Sigmoid colon (tissue), 6 donors: ENCODE measurements at regions not wholly inside any gene's neighbourhood (a gene's known extent, or its start where the extent isn't known, plus 50 kb on each side); places are given as distances from the start of the nearest gene placed in this dataset.

ENCODE experiments used
- DNase-seq: peaks from one replicate; pipeline ENCODE4 v3.0.0-alpha.2; 2019
- H3K27ac ChIP-seq, 4 donors: fragments of 200-600 bp; sonication (generic); one replicate each; pipeline ENCODE4 v1.5.1; 2016 to 2019; ENCODE audit warnings: mild to moderate bottlenecking in 1 of 4
- H3K27me3 ChIP-seq, 3 donors: fragments of 200-600 bp; sonication (generic); one replicate each; pipeline ENCODE4 v1.5.1; 2019; ENCODE audit warnings: mild to moderate bottlenecking in 1 of 3
- H3K36me3 ChIP-seq, 4 donors: fragments of 200-600 bp; sonication (generic); one replicate each; pipeline ENCODE4 v1.5.1; 2016 to 2019
- H3K4me1 ChIP-seq, 4 donors: fragments of 200-600 bp; sonication (generic); one replicate each; pipeline ENCODE4 v1.5.1; 2017 to 2019
- H3K4me3 ChIP-seq, 4 donors: fragments of 200-600 bp; sonication (generic); one replicate each; pipeline ENCODE4 v1.5.1; 2017 to 2019; ENCODE audit warnings: mild to moderate bottlenecking in 2 of 4, moderate library complexity in 1 of 4
- H3K9me3 ChIP-seq, 4 donors: fragments of 200-600 bp in 3 of 4; sonication (generic) in 3 of 4; one replicate each; pipeline versions ENCODE4 v1.5.1 to v1.6.1; 2013 to 2019
- EP300 ChIP-seq, 4 donors: sonication (generic); formaldehyde crosslinking; IDR thresholded peaks; one replicate each; pipeline ENCODE4 v1.6.1; 2017; ENCODE audit warnings: antibody characterized with exemption in 4 of 4
- POLR2A ChIP-seq, 2 donors: fragments of 450-650 bp; IDR thresholded peaks; one replicate each; pipeline ENCODE4 v1.6.1; 2016; ENCODE audit warnings: antibody characterized with exemption in 2 of 2, mild to moderate bottlenecking in 2 of 2, moderate library complexity in 2 of 2
- POLR2AphosphoS5 ChIP-seq, 4 donors: sonication (generic); formaldehyde crosslinking; IDR thresholded peaks; one replicate each; pipeline ENCODE4 v1.6.1; 2017; ENCODE audit warnings: antibody characterized with exemption in 4 of 4
- WGBS, 2 donors: extraction: QIAGEN DNeasy Blood & Tissue Kit; methylation state at CpG; one replicate each; pipeline ENCODE4 v1.1.7; 2013; 5-methylcytosine and 5-hydroxymethylcytosine counted together
- intact Hi-C: fragments of 100-400 bp; cut with DNase I; formaldehyde crosslinking; loops from one replicate; pipeline ENCODE4 v1.15.1; 2023
- TF ChIP-seq, protein P1 (sequence below), 4 experiments: fragments of 450-650 bp in 3 of 4; fragments of 200-600 bp in 1 of 4; IDR thresholded peaks; one replicate each; pipeline ENCODE4 v1.5.1; 2016 to 2019; ENCODE audit warnings: antibody characterized with exemption in 4 of 4, mild to moderate bottlenecking in 3 of 4, moderate library complexity in 2 of 4
- donor health status: healthy with polysubstance abuse.
- donor health status: healthy.

DNA sequence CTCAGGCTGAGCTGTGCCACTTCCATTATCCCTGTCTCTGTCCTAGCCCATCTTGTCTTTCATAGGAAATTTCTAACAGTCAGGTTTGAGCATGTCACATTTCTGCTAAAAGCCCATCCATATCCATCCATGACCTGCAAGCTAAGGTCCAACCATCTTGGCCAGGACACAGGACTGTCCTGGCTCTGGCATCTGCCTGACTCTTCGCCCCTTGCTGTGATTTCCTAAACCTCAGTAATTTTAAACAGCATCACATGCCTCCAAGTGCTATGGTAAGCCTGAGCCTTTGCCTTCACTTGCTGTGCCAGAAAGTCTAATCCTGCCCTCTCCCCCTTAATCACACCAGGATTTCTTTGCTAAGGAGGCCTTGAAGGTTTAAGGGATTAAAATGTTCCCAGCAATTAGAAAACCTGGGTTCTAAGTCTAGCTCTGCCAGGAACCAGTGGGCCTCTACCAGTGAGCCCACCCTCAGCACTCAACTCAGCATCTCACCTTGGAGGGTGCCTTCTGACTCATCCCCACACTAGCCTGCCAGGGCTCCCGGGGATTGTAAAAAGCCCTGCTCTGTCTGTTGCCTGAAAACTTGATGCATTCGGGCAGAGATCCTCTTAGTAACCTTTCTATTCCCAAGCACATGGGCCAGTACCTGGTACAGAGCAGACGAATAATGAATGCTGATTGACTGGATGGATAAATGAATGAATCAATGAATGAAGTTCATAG is 411.0 kb downstream of the LRATD1 start:
- peak; percentile 78 for DNase-seq
- TF ChIP-seq, protein P1, sequence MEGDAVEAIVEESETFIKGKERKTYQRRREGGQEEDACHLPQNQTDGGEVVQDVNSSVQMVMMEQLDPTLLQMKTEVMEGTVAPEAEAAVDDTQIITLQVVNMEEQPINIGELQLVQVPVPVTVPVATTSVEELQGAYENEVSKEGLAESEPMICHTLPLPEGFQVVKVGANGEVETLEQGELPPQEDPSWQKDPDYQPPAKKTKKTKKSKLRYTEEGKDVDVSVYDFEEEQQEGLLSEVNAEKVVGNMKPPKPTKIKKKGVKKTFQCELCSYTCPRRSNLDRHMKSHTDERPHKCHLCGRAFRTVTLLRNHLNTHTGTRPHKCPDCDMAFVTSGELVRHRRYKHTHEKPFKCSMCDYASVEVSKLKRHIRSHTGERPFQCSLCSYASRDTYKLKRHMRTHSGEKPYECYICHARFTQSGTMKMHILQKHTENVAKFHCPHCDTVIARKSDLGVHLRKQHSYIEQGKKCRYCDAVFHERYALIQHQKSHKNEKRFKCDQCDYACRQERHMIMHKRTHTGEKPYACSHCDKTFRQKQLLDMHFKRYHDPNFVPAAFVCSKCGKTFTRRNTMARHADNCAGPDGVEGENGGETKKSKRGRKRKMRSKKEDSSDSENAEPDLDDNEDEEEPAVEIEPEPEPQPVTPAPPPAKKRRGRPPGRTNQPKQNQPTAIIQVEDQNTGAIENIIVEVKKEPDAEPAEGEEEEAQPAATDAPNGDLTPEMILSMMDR (IDR thresholded peaks at IDR 0.05) = no peak
- no peak for TF ChIP-seq EP300 (IDR thresholded peaks at IDR 0.05)
- TF ChIP-seq POLR2A (IDR thresholded peaks at IDR 0.05) = no peak
- no peak for TF ChIP-seq POLR2AphosphoS5 (IDR thresholded peaks at IDR 0.05)
- WGBS, 2 donors = 45 to 51% methylated on average over 4 of the region's 4 CpGs
- H3K36me3 ChIP-seq = no peaks in the 10 kb centered on the region
- H3K27ac ChIP-seq = peak overlapping the region; percentile 56 to 82 (median 70)
- H3K4me3 ChIP-seq = no peak overlapping the region
- intact Hi-C loops = loop anchor here (2.0 kb wide), 2 partner anchors 25 to 409 kb away; no protein-coding TSS in a partner anchor
- peaks cover 0 to 31% (median 21%) of the 10 kb centered on the region in 4 donors for H3K4me1 ChIP-seq
- H3K27me3 ChIP-seq = no peaks in the 10 kb centered on the region
- H3K9me3 ChIP-seq = no peaks in the 10 kb centered on the region

DNA sequence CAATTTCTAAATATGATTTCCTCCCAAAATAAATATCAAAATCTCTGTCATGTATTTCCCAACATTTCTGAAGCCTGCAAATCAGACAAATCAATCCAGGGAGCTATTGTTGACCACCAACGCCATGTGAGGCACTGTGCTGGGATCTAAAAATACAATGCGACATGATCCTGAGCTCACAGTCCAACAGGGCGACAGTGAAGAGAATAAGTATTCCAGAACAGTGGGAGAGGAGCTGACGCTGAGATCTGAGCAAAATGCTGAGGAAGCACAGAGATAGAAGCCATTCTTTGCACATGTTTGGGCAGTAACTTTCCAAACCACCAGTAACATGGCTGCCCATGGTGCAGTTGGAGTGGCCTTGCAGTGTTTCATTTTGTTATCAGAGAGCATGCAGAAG is 412.5 kb downstream of the LRATD1 start:
- 88 to 90% methylated on average over 4 of the region's 4 CpGs for WGBS, 2 donors
- DNase-seq = no peak
- H3K36me3 ChIP-seq = no peaks in the 10 kb centered on the region
- TF ChIP-seq, protein P1 (IDR thresholded peaks at IDR 0.05) = no peak
- no peak for TF ChIP-seq POLR2A (IDR thresholded peaks at IDR 0.05)
- TF ChIP-seq POLR2AphosphoS5 (IDR thresholded peaks at IDR 0.05) = no peak
- TF ChIP-seq EP300 (IDR thresholded peaks at IDR 0.05) = no peak
- no peak overlapping the region for H3K4me3 ChIP-seq
- H3K27me3 ChIP-seq = no peaks in the 10 kb centered on the region
- H3K4me1 ChIP-seq = peaks cover 0 to 31% (median 21%) of the 10 kb centered on the region in 4 donors
- no peak overlapping the region for H3K27ac ChIP-seq
- intact Hi-C loops = no loop called here
- H3K9me3 ChIP-seq = no peaks in the 10 kb centered on the region

GRCh38 chr2:15047184-15047583 is 414.7 kb downstream of the LRATD1 start:
- Histone ChIP-seq H3K27ac (no peak overlapping the region), H3K36me3 (no peaks in the 10 kb centered on the region), H3K27me3 (no peaks in the 10 kb centered on the region), H3K4me3 (no peak overlapping the region), H3K4me1 (peaks cover 0 to 20% (median 16%) of the 10 kb centered on the region in 4 donors), H3K9me3 (no peaks in the 10 kb centered on the region)
- 62 to 83% methylated on average over 5 of the region's 5 CpGs for WGBS, 2 donors
- no peak for DNase-seq
- intact Hi-C loops = no loop called here
- TF ChIP-seq EP300 (IDR thresholded peaks at IDR 0.05) (no peak), POLR2AphosphoS5 (IDR thresholded peaks at IDR 0.05) (no peak), POLR2A (IDR thresholded peaks at IDR 0.05) (no peak)
- TF ChIP-seq, protein P1 (IDR thresholded peaks at IDR 0.05) = no peak

- Histone ChIP-seq H3K36me3 (no peaks in the 10 kb centered on the region), H3K4me3 (no peak overlapping the region), H3K9me3 (no peaks in the 10 kb centered on the region), H3K27me3 (no peaks in the 10 kb centered on the region), H3K4me1 (peaks cover 0 to 12% (median 11%) of the 10 kb centered on the region in 4 donors), H3K27ac (no peak overlapping the region)
- no peak for DNase-seq
- 96 to 97% methylated on average over 6 of the region's 6 CpGs for WGBS, 2 donors
- intact Hi-C loops = no loop called here
- TF ChIP-seq EP300 (IDR thresholded peaks at IDR 0.05) (no peak), POLR2AphosphoS5 (IDR thresholded peaks at IDR 0.05) (no peak), POLR2A (IDR thresholded peaks at IDR 0.05) (no peak)
- TF ChIP-seq, protein P1 (IDR thresholded peaks at IDR 0.05) = no peak
Observed at GRCh38 chr2:15048000-15048399, 415.5 kb downstream of the LRATD1 start.
